ENCODE measurements at regions not wholly inside any gene's neighbourhood (a gene's known extent, or its start where the extent isn't known, plus 50 kb on each side); places are given as distances from the start of the nearest gene placed in this dataset.

DNA sequence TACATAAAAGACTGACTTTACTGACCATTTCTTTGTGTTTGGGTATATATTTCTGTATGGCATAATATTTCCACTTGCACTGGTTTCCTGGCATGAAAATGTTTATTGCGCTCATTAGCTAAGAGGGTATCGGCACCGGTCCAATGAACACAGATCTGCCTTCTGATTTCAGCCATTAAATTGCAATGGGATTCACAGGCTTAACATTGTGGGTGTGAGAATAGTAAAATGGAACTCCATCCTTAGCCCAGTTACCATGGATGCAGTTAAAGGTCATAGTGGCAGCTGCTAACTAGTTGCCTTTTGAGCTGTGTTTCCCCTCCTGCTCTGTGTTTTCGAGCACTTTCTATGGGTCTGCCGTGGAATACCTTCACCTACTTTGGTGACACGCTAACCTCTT lies 352.6 kb upstream of the POU3F3 start:
- no peak for TF ChIP-seq TAF1 (IDR thresholded peaks at IDR 0.05; ENCODE audit: low read depth)
- no peak for TF ChIP-seq TEAD4 (IDR thresholded peaks at IDR 0.05)
- TF ChIP-seq, protein P1, sequence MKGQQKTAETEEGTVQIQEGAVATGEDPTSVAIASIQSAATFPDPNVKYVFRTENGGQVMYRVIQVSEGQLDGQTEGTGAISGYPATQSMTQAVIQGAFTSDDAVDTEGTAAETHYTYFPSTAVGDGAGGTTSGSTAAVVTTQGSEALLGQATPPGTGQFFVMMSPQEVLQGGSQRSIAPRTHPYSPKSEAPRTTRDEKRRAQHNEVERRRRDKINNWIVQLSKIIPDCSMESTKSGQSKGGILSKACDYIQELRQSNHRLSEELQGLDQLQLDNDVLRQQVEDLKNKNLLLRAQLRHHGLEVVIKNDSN (IDR thresholded peaks at IDR 0.05), result no peak
- TF ChIP-seq TCF12 (IDR thresholded peaks at IDR 0.05; ENCODE audit: low read depth), result no peak
- TF ChIP-seq EP300 (IDR thresholded peaks at IDR 0.05; ENCODE audit: borderline replicate concordance), result no peak
- no peak for TF ChIP-seq YY1 (IDR thresholded peaks at IDR 0.05; ENCODE audit: low read depth)
- no peak for TF ChIP-seq CEBPB (IDR thresholded peaks at IDR 0.05)
- TF ChIP-seq ZBTB7A (IDR thresholded peaks at IDR 0.05; ENCODE audit: low read depth), result no peak
- TF ChIP-seq CREB1 (IDR thresholded peaks at IDR 0.05; ENCODE audit: low read depth), result no peak
- no peak for TF ChIP-seq NFIC (IDR thresholded peaks at IDR 0.05)
- TF ChIP-seq RAD21 (IDR thresholded peaks at IDR 0.05; ENCODE audit: low read depth), result no peak

DNA sequence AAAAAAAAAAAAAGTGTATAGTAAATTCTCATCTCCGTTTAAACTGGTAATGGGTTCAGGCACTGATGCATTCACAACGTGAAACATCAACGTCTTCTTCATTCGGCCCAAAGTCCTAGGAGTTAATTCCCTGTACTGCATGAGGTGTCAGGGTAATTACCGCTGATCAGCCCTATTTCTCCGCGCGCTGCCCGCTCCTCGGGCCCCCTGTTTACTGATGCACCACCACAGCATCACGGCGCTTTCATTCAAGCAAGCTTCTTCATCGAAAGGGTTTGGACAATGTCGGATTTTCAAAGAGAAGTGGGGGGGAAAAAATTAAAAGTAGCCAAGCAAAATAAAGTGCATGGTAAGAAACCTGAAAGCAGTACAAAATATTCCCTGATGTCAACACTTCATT lies 352.0 kb upstream of the POU3F3 start:
- TF ChIP-seq ZBTB7A (IDR thresholded peaks at IDR 0.05; ENCODE audit: low read depth) (no peak), FOXM1 (IDR thresholded peaks at IDR 0.05; ENCODE audit: borderline replicate concordance, low read depth) (no peak), RAD21 (IDR thresholded peaks at IDR 0.05; ENCODE audit: low read depth) (no peak), CREB1 (IDR thresholded peaks at IDR 0.05; ENCODE audit: low read depth) (no peak), CEBPB (IDR thresholded peaks at IDR 0.05) (no peak), TCF12 (IDR thresholded peaks at IDR 0.05; ENCODE audit: low read depth) (no peak), EGR1 (IDR thresholded peaks at IDR 0.05) (no peak), TEAD4 (IDR thresholded peaks at IDR 0.05) (no peak), EP300 (IDR thresholded peaks at IDR 0.05; ENCODE audit: borderline replicate concordance) (no peak), TAF1 (IDR thresholded peaks at IDR 0.05; ENCODE audit: low read depth) (no peak), YY1 (IDR thresholded peaks at IDR 0.05; ENCODE audit: low read depth) (no peak), NFIC (IDR thresholded peaks at IDR 0.05) (no peak)
- TF ChIP-seq, protein P2, sequence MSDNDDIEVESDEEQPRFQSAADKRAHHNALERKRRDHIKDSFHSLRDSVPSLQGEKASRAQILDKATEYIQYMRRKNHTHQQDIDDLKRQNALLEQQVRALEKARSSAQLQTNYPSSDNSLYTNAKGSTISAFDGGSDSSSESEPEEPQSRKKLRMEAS (IDR thresholded peaks at IDR 0.05), result no peak
- TF ChIP-seq, protein P1 (IDR thresholded peaks at IDR 0.05), result no peak
- TF ChIP-seq, protein P3, sequence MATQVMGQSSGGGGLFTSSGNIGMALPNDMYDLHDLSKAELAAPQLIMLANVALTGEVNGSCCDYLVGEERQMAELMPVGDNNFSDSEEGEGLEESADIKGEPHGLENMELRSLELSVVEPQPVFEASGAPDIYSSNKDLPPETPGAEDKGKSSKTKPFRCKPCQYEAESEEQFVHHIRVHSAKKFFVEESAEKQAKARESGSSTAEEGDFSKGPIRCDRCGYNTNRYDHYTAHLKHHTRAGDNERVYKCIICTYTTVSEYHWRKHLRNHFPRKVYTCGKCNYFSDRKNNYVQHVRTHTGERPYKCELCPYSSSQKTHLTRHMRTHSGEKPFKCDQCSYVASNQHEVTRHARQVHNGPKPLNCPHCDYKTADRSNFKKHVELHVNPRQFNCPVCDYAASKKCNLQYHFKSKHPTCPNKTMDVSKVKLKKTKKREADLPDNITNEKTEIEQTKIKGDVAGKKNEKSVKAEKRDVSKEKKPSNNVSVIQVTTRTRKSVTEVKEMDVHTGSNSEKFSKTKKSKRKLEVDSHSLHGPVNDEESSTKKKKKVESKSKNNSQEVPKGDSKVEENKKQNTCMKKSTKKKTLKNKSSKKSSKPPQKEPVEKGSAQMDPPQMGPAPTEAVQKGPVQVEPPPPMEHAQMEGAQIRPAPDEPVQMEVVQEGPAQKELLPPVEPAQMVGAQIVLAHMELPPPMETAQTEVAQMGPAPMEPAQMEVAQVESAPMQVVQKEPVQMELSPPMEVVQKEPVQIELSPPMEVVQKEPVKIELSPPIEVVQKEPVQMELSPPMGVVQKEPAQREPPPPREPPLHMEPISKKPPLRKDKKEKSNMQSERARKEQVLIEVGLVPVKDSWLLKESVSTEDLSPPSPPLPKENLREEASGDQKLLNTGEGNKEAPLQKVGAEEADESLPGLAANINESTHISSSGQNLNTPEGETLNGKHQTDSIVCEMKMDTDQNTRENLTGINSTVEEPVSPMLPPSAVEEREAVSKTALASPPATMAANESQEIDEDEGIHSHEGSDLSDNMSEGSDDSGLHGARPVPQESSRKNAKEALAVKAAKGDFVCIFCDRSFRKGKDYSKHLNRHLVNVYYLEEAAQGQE (IDR thresholded peaks at IDR 0.05; ENCODE audit: low read depth), result no peak

DNA sequence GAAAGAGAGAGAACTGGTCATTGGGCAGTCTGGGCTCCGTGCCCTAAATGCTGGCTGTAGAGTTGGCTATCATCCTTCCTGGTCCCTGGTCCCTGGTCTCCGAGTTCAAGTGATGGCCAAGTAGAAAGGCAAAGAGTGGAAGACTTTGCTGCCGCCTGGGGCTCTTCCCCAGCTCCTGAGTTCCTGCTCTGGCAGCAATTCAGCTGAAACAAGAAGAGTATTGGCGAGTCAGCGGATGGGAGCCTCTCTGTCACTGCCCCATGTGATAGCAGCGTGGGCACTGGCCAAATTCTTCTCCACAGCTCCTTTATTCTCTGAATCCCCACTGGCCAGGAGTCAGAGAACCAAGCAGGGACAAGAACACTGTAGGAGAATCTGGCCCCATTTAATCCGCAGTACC lies 351.0 kb upstream of the POU3F3 start:
- no peak for TF ChIP-seq ZBTB7A (IDR thresholded peaks at IDR 0.05; ENCODE audit: low read depth)
- no peak for TF ChIP-seq TCF12 (IDR thresholded peaks at IDR 0.05; ENCODE audit: low read depth)
- TF ChIP-seq EGR1 (IDR thresholded peaks at IDR 0.05), result no peak
- no peak for TF ChIP-seq CEBPB (IDR thresholded peaks at IDR 0.05)
- no peak for TF ChIP-seq TAF1 (IDR thresholded peaks at IDR 0.05; ENCODE audit: low read depth)
- TF ChIP-seq NFIC (IDR thresholded peaks at IDR 0.05), result no peak
- TF ChIP-seq EP300 (IDR thresholded peaks at IDR 0.05; ENCODE audit: borderline replicate concordance), result no peak
- TF ChIP-seq YY1 (IDR thresholded peaks at IDR 0.05; ENCODE audit: low read depth), result no peak
- no peak for TF ChIP-seq TEAD4 (IDR thresholded peaks at IDR 0.05)
- TF ChIP-seq FOXM1 (IDR thresholded peaks at IDR 0.05; ENCODE audit: borderline replicate concordance, low read depth), result no peak
- TF ChIP-seq, protein P3 (IDR thresholded peaks at IDR 0.05; ENCODE audit: low read depth), result no peak

DNA sequence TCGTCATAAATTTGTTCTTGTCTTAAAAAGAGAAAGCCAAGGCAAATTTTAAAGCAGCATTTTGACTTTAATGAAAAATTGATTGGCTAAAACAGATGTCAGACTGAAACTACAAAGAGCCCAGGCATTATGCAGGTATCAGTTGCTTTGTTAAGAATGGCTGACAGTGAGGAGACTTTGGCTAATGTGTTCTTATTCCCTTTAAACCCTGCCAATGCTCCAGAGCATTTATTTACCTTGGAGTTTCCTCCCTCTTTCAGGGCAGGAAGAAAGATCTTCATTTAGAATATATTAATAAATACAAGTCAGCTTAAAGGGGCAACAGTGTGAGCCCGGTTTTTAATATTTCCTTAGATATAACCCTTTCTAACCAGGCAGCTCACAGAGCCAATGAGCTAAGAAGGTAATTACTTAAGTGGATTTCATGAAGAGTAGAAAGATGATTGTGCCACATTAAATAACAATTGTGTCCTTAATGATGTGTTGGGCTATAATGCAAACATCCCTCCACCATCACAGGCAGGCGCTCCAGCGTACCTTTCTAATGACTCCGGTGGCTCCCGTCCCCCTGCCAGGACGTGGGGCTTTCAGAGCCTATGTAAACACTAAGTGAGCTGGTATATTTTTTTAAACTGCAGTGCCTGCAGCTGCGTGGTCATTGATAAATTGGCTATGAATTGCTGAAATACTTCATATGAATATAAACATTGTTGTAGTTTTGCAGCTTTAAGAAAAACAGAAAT lies 349.4 kb upstream of the POU3F3 start:
- TF ChIP-seq CREB1 (IDR thresholded peaks at IDR 0.05; ENCODE audit: low read depth), result no peak
- TF ChIP-seq, protein P2 (IDR thresholded peaks at IDR 0.05), result no peak
- no peak for TF ChIP-seq TAF1 (IDR thresholded peaks at IDR 0.05; ENCODE audit: low read depth)
- no peak for TF ChIP-seq ZBTB7A (IDR thresholded peaks at IDR 0.05; ENCODE audit: low read depth)
- no peak for TF ChIP-seq CEBPB (IDR thresholded peaks at IDR 0.05)
- TF ChIP-seq EGR1 (IDR thresholded peaks at IDR 0.05), result no peak
- no peak for TF ChIP-seq NFIC (IDR thresholded peaks at IDR 0.05)
- TF ChIP-seq, protein P1 (IDR thresholded peaks at IDR 0.05), result no peak
- no peak for TF ChIP-seq EP300 (IDR thresholded peaks at IDR 0.05; ENCODE audit: borderline replicate concordance)
- TF ChIP-seq YY1 (IDR thresholded peaks at IDR 0.05; ENCODE audit: low read depth), result no peak
- TF ChIP-seq TEAD4 (IDR thresholded peaks at IDR 0.05), result no peak
- TF ChIP-seq FOXM1 (IDR thresholded peaks at IDR 0.05; ENCODE audit: borderline replicate concordance, low read depth), result no peak
- no peak for TF ChIP-seq RAD21 (IDR thresholded peaks at IDR 0.05; ENCODE audit: low read depth)
- TF ChIP-seq TCF12 (IDR thresholded peaks at IDR 0.05; ENCODE audit: low read depth), result no peak
- TF ChIP-seq, protein P3 (IDR thresholded peaks at IDR 0.05; ENCODE audit: low read depth), result no peak
